ENCODE measurements at regions not wholly inside any gene's neighbourhood (a gene's known extent, or its start where the extent isn't known, plus 50 kb on each side); places are given as distances from the start of the nearest gene placed in this dataset.

GRCh38 chr4:13920111-13920875 is 292.8 kb upstream of the BOD1L1 start:
- TF ChIP-seq CTCF (conservative IDR thresholded peaks at IDR 0.05; ENCODE audit: low read depth, low read length) (no peak), EZH2phosphoT487 (IDR thresholded peaks at IDR 0.05; ENCODE audit: borderline replicate concordance, low read length) (no peak), EZH2 (IDR thresholded peaks at IDR 0.05; ENCODE audit: low read length, unreplicated experiment) (no peak)
